ENCODE measurements at regions not wholly inside any gene's neighbourhood (a gene's known extent, or its start where the extent isn't known, plus 50 kb on each side); places are given as distances from the start of the nearest gene placed in this dataset.

DNA sequence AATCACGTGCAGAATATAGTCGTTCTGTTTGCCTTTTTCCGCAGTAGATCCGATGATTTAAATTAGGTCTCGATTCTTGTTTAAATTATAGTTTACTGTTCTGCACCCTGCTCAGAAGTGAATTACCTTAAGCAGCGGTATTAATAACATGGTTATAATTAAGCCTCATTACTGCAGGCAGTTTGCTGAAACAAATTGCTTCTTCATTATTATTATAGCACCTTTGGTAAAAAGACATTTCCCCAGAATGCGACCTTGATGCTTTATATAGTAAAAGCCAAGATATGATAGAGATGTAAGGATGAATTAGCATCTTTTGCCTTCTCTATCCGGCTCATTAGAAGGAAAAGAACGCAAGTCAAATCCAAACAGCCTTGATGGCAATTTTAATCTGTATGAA is 625.2 kb upstream of the CADM1 start:
- TF ChIP-seq, protein P1, sequence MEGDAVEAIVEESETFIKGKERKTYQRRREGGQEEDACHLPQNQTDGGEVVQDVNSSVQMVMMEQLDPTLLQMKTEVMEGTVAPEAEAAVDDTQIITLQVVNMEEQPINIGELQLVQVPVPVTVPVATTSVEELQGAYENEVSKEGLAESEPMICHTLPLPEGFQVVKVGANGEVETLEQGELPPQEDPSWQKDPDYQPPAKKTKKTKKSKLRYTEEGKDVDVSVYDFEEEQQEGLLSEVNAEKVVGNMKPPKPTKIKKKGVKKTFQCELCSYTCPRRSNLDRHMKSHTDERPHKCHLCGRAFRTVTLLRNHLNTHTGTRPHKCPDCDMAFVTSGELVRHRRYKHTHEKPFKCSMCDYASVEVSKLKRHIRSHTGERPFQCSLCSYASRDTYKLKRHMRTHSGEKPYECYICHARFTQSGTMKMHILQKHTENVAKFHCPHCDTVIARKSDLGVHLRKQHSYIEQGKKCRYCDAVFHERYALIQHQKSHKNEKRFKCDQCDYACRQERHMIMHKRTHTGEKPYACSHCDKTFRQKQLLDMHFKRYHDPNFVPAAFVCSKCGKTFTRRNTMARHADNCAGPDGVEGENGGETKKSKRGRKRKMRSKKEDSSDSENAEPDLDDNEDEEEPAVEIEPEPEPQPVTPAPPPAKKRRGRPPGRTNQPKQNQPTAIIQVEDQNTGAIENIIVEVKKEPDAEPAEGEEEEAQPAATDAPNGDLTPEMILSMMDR (IDR thresholded peaks at IDR 0.05), result no peak
- TF ChIP-seq, protein P2, sequence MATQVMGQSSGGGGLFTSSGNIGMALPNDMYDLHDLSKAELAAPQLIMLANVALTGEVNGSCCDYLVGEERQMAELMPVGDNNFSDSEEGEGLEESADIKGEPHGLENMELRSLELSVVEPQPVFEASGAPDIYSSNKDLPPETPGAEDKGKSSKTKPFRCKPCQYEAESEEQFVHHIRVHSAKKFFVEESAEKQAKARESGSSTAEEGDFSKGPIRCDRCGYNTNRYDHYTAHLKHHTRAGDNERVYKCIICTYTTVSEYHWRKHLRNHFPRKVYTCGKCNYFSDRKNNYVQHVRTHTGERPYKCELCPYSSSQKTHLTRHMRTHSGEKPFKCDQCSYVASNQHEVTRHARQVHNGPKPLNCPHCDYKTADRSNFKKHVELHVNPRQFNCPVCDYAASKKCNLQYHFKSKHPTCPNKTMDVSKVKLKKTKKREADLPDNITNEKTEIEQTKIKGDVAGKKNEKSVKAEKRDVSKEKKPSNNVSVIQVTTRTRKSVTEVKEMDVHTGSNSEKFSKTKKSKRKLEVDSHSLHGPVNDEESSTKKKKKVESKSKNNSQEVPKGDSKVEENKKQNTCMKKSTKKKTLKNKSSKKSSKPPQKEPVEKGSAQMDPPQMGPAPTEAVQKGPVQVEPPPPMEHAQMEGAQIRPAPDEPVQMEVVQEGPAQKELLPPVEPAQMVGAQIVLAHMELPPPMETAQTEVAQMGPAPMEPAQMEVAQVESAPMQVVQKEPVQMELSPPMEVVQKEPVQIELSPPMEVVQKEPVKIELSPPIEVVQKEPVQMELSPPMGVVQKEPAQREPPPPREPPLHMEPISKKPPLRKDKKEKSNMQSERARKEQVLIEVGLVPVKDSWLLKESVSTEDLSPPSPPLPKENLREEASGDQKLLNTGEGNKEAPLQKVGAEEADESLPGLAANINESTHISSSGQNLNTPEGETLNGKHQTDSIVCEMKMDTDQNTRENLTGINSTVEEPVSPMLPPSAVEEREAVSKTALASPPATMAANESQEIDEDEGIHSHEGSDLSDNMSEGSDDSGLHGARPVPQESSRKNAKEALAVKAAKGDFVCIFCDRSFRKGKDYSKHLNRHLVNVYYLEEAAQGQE (IDR thresholded peaks at IDR 0.05; ENCODE audit: insufficient read depth in 1 of 2, low read depth in 2 of 2, low read length in 1 of 2), result no peak
